Calu3 (cell line): ENCODE measurements at regions not wholly inside any gene's neighbourhood (a gene's known extent, or its start where the extent isn't known, plus 50 kb on each side); places are given as distances from the start of the nearest gene placed in this dataset.

ENCODE experiments used
- BruUV-seq: library from RNA; stranded (reverse); fragments of 400-500 nt; replicated peaks from 2 replicates; lab custom pipeline; 2021; lab: Mats Ljungman, UMichigan
- CTCF ChIA-PET: fragments of 300-600 bp; sonication (Branson Sonifier 250); formaldehyde crosslinking; loops from one replicate; lab custom pipeline; 2022; ENCODE audit warnings: antibody characterized with exemption; lab: Charles Lee
- DNase-seq: peaks from one replicate; pipeline ENCODE4 v3.0.0; 2022
- H3K27ac Mint-ChIP-seq: one replicate; pipeline ENCODE4 v1.8.0; 2022; ENCODE audit warnings: mixed read lengths; ENCODE audit not compliant: unreplicated experiment
- H3K27me3 Mint-ChIP-seq: one replicate; pipeline ENCODE4 v1.8.0; 2022; ENCODE audit warnings: mixed read lengths; ENCODE audit not compliant: unreplicated experiment
- H3K36me3 Mint-ChIP-seq: one replicate; pipeline ENCODE4 v1.8.0; 2022; ENCODE audit warnings: mild to moderate bottlenecking, moderate library complexity, mixed read lengths; ENCODE audit not compliant: insufficient read depth, unreplicated experiment
- H3K4me1 Mint-ChIP-seq: one replicate; pipeline ENCODE4 v1.8.0; 2022; ENCODE audit warnings: mild to moderate bottlenecking, low read depth, mixed read lengths; ENCODE audit not compliant: unreplicated experiment
- H3K4me3 Mint-ChIP-seq: one replicate; pipeline ENCODE4 v1.8.0; 2022; ENCODE audit warnings: mild to moderate bottlenecking, low read depth, moderate library complexity, mixed read lengths; ENCODE audit not compliant: unreplicated experiment
- H3K9me3 Mint-ChIP-seq: one replicate; pipeline ENCODE4 v1.8.0; 2022; ENCODE audit warnings: low read depth, mixed read lengths; ENCODE audit not compliant: unreplicated experiment
- intact Hi-C: fragments of 100-400 bp; cut with micrococcal nuclease; formaldehyde crosslinking; loops from one replicate; pipeline ENCODE4 v1.10.0; 2022; ENCODE audit not compliant: unreplicated experiment
- TF ChIP-seq, protein P1 (sequence below): fragments of 200-600 bp; IDR thresholded peaks from one replicate; pipeline ENCODE4 v1.8.0; 2022; ENCODE audit warnings: antibody characterized with exemption; ENCODE audit not compliant: unreplicated experiment

- Mint-ChIP-seq H3K4me3 (no peak overlapping the region), H3K27me3 (no peaks in the 10 kb centered on the region), H3K4me1 (no peaks in the 10 kb centered on the region), H3K9me3 (peaks cover 7% of the 10 kb centered on the region), H3K36me3 (no peaks in the 10 kb centered on the region), H3K27ac (no peak overlapping the region)
- intact Hi-C loops, result no loop called here
- no peak for DNase-seq
- no TSS peak for BruUV-seq
- TF ChIP-seq, protein P1, sequence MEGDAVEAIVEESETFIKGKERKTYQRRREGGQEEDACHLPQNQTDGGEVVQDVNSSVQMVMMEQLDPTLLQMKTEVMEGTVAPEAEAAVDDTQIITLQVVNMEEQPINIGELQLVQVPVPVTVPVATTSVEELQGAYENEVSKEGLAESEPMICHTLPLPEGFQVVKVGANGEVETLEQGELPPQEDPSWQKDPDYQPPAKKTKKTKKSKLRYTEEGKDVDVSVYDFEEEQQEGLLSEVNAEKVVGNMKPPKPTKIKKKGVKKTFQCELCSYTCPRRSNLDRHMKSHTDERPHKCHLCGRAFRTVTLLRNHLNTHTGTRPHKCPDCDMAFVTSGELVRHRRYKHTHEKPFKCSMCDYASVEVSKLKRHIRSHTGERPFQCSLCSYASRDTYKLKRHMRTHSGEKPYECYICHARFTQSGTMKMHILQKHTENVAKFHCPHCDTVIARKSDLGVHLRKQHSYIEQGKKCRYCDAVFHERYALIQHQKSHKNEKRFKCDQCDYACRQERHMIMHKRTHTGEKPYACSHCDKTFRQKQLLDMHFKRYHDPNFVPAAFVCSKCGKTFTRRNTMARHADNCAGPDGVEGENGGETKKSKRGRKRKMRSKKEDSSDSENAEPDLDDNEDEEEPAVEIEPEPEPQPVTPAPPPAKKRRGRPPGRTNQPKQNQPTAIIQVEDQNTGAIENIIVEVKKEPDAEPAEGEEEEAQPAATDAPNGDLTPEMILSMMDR, result no peak
- CTCF ChIA-PET, result interaction anchor here (0.6 kb wide), 1 partner anchor 183 kb away, joined by 3 read pairs; no protein-coding TSS in a partner anchor
These were observed 191.4 kb downstream of the THBS2 start for GRCh38 chr6:169062272-169062671.

DNA sequence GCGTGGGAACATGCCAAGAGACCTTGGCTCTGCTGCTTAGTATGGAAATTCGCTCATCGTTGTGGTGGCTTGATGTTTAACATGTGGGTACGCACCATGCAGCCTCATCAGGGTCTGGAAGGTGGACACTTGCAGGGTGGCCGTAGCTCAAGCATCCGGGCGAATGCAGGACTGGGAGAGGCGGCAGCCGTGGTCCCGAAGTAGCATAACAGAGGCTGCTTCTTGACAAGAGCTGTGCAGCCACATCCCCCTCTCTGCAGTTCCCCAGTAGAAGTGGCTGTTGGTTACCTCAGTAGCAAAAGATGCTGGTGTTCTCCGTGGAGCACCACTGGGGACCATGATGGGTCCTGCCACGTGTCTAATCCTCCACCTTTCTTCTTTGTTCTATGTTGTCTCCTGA, 195.0 kb downstream of the THBS2 start:
- Mint-ChIP-seq H3K36me3 (no peaks in the 10 kb centered on the region), H3K27me3 (no peaks in the 10 kb centered on the region), H3K4me1 (no peaks in the 10 kb centered on the region), H3K9me3 (peaks cover 7% of the 10 kb centered on the region), H3K27ac (no peak overlapping the region), H3K4me3 (no peak overlapping the region)
- intact Hi-C loops, result no loop called here
- CTCF ChIA-PET, result no interaction called here
- no peak for DNase-seq
- no TSS peak for BruUV-seq
- TF ChIP-seq, protein P1, result no peak

DNA sequence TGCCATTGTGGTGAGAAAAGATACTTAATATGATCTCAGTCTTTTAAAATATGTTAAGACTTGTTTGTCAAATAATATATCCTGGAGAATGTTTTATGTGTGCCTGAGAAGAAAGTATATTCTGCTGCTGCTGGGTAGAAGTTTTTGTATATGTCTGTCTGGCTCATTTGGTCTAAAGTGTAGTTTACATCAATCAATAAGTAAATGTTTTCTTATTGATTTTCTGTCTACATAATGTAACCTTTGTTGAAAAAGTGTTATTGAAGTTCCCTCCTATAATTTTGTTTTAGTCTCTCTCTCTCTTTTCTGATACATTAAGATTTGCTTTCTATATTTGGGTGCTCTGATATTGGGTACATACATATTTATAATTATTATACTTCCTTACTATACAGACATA, 201.2 kb downstream of the THBS2 start:
- DNase-seq, result no peak
- Mint-ChIP-seq H3K27me3 (no peaks in the 10 kb centered on the region), H3K4me3 (no peak overlapping the region), H3K27ac (no peak overlapping the region), H3K9me3 (peaks cover 2% of the 10 kb centered on the region), H3K36me3 (no peaks in the 10 kb centered on the region), H3K4me1 (no peaks in the 10 kb centered on the region)
- TF ChIP-seq, protein P1, result no peak
- intact Hi-C loops, result no loop called here
- BruUV-seq, result no TSS peak
- CTCF ChIA-PET, result no interaction called here

DNA sequence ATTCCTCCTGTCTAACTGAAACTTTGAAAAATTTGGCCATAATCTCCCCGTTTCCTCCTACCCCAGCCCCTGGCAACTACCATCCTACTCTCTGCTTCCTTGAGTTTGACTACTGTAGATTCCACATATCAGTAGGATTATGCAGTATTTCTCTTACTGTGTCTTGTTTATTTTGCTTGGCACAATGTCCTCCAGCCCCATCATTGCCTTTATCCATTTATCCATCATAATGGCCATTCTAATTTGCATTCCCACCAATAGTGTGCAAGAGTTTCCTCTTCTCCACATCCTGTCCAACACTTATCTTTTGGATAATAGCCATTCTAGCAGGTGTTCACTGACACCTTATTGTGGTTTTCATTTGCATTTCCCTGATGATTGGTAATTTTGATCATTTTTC, 202.3 kb downstream of the THBS2 start:
- Mint-ChIP-seq H3K4me1 (peaks cover 7% of the 10 kb centered on the region), H3K27me3 (no peaks in the 10 kb centered on the region), H3K36me3 (no peaks in the 10 kb centered on the region), H3K4me3 (no peak overlapping the region), H3K27ac (no peak overlapping the region), H3K9me3 (peaks cover 2% of the 10 kb centered on the region)
- intact Hi-C loops, result no loop called here
- TF ChIP-seq, protein P1, result no peak
- DNase-seq, result no peak
- BruUV-seq, result no TSS peak
- CTCF ChIA-PET, result interaction anchor here (1.3 kb wide), 1 partner anchor 11 kb away, joined by 3 read pairs; no protein-coding TSS in a partner anchor
